ENCODE measurements at regions not wholly inside any gene's neighbourhood (a gene's known extent, or its start where the extent isn't known, plus 50 kb on each side); places are given as distances from the start of the nearest gene placed in this dataset.

GRCh38 chr11:134807997-134808396, 396.0 kb upstream of the B3GAT1 start:
- Histone ChIP-seq H3K27me3 (ENCODE audit: control insufficient read depth, insufficient read depth, low read length) (peaks cover 17% of the 10 kb centered on the region), H3K27ac (ENCODE audit: low read length) (no peak overlapping the region), H3K4me1 (ENCODE audit: control insufficient read depth, insufficient read depth, low read length) (no peaks in the 10 kb centered on the region), H3K36me3 (ENCODE audit: control insufficient read depth, insufficient read depth, low read length) (no peaks in the 10 kb centered on the region), H3K4me3 (ENCODE audit: low read depth in 2 of 2, low read length in 2 of 2) (no peak overlapping the region), H3K9me3 (ENCODE audit: control insufficient read depth, insufficient read depth, low read depth, low read length) (no peaks in the 10 kb centered on the region)
- no peak for DNase-seq (ENCODE audit: low read depth, low spot score)
- POLR2A ChIA-PET: no interaction called here
- ATAC-seq: no peak
- BruUV-seq (replicated peaks): no TSS peak
- TF ChIP-seq SIN3A (IDR thresholded peaks at IDR 0.05; ENCODE audit: borderline replicate concordance, insufficient read depth, low read depth, low read length): no peak
- TF ChIP-seq CTCF (IDR thresholded peaks at IDR 0.05): no peak
- no peak for TF ChIP-seq REST (IDR thresholded peaks at IDR 0.05; ENCODE audit: insufficient read depth in 1 of 2, low read depth in 2 of 2, low read length in 1 of 2)
- CTCF ChIA-PET: no interaction called here
- intact Hi-C loops (cut with micrococcal nuclease; ENCODE audit: unreplicated experiment) (no loop called here), in situ Hi-C loops (cut with HindIII; ENCODE audit: low pct_unique_long_range_greater_than_20kb, low sequenced_read_pairs) (no loop called here)

DNA sequence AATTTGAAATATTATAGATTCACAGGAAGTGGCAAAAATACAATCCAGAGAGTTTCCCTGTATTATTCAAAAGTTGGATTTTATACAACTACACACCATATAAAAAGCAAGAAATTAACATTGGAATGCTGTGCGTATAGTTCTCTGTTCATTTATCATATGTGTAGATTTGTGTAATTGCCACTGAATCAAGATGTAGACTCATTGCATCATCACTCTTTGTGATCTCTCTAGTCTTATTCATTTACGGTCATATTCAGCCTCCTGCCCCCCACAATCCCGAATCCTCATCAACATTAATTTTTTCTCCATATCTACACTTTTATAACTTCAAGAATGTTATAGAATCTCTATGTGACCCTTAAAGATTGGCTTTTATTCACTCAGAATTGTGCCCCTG, 390.6 kb upstream of the B3GAT1 start:
- BruUV-seq (replicated peaks): no TSS peak
- TF ChIP-seq REST (IDR thresholded peaks at IDR 0.05; ENCODE audit: insufficient read depth in 1 of 2, low read depth in 2 of 2, low read length in 1 of 2): no peak
- TF ChIP-seq POLR2AphosphoS5 (IDR thresholded peaks at IDR 0.05; ENCODE audit: low read depth, low read length): no peak
- TF ChIP-seq SIN3A (IDR thresholded peaks at IDR 0.05; ENCODE audit: borderline replicate concordance, insufficient read depth, low read depth, low read length): no peak
- no peak for TF ChIP-seq TCF7L2 (IDR thresholded peaks at IDR 0.05; ENCODE audit: low read depth, low read length)
- TF ChIP-seq CTCF (IDR thresholded peaks at IDR 0.05): no peak
- no peak for ATAC-seq
- in situ Hi-C loops (cut with HindIII; ENCODE audit: low pct_unique_long_range_greater_than_20kb, low sequenced_read_pairs) (no loop called here), intact Hi-C loops (cut with micrococcal nuclease; ENCODE audit: unreplicated experiment) (no loop called here)
- H3K27me3 ChIP-seq (ENCODE audit: control insufficient read depth, insufficient read depth, low read length): peaks cover 23% of the 10 kb centered on the region
- H3K4me1 ChIP-seq (ENCODE audit: control insufficient read depth, insufficient read depth, low read length): no peaks in the 10 kb centered on the region
- CTCF ChIA-PET: no interaction called here
- no peaks in the 10 kb centered on the region for H3K9me3 ChIP-seq (ENCODE audit: control insufficient read depth, insufficient read depth, low read depth, low read length)
- POLR2A ChIA-PET: no interaction called here
- no peak overlapping the region for H3K27ac ChIP-seq (ENCODE audit: low read length)
- H3K36me3 ChIP-seq (ENCODE audit: control insufficient read depth, insufficient read depth, low read length): no peaks in the 10 kb centered on the region
- H3K4me3 ChIP-seq (ENCODE audit: low read depth in 2 of 2, low read length in 2 of 2): no peak overlapping the region
- no peak for DNase-seq (ENCODE audit: low read depth, low spot score)

Measured in Panc1 (cell line).